ENCODE measurements at regions not wholly inside any gene's neighbourhood (a gene's known extent, or its start where the extent isn't known, plus 50 kb on each side); places are given as distances from the start of the nearest gene placed in this dataset.
"Not testable (repeated sequence)": the region's sequence is repeated elsewhere in the genome, so short reads cannot be mapped to it uniquely, and the experiment has no call there.

DNA sequence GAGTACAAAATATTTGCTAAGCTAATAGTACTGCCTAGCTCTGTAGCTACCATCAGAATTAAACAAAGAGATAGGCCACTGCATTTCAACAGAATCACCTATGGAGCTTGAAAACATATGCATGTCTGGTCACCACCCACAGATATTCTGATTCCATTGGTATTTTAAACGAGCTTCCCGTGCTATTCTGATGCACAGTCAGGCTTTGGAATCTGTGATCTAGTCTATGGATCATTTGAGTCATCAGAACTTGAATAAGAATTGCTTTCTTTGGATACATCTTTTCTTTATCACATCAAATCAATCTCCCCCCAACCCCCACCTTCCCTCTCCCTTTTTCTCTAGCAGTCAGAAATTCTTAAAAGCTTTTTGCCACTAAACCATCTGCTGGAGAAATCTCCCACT is 124.7 kb downstream of the NPIPB5 start:
- H3K27me3 ChIP-seq = peaks cover 16% of the 10 kb centered on the region
- TF ChIP-seq EP300 (IDR thresholded peaks at IDR 0.05; ENCODE audit: low read depth) (no peak), POLR2AphosphoS5 (IDR thresholded peaks at IDR 0.05) (no peak)
- H3K36me3 ChIP-seq = no peaks in the 10 kb centered on the region
- in situ Hi-C loops (cut with MboI; ENCODE audit: low pct_ligation_motif_present in 1 of 4, low pct_unique_long_range_greater_than_20kb in 1 of 4, low sequenced_read_pairs in 3 of 4) = loop anchor here in 1 of 4 donors (25.0 kb wide), 2 partner anchors 223 to 298 kb away; no protein-coding TSS in a partner anchor
- intact Hi-C loops (cut with DNase I; ENCODE audit: low total_unique reads) = no loop called here
- WGBS, 2 donors (ENCODE audit: low coverage in 1 of 2) = 21 to 28% methylated on average over 2 of the region's 2 CpGs
- DNase-seq = no peak
- H3K9me3 ChIP-seq = peaks cover 0 to 4% of the 10 kb centered on the region in 2 donors
- no peaks in the 10 kb centered on the region for H3K4me1 ChIP-seq
- no peak overlapping the region for H3K27ac ChIP-seq
- no peak overlapping the region for H3K4me3 ChIP-seq

DNA sequence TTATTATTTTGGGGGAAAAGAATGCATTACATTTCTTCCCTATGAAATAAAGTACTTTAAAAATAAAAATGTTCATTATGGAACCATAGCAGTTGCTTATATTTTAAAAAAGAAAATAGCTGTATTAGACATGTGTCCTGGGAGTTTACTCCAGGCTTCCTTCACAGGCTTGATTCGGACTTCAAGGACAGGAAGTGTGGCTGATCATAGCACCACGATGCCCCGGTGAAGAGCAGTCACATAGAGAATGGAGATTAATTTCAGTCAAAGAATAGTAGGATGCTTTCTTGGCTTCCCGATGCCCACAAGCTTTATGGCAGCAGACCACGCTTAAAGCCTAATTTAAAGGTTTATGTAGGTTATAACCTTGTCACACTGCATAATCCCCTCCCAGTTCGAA is 125.1 kb downstream of the NPIPB5 start:
- intact Hi-C loops (cut with DNase I; ENCODE audit: low total_unique reads) (no loop called here), in situ Hi-C loops (cut with MboI; ENCODE audit: low pct_ligation_motif_present in 1 of 4, low pct_unique_long_range_greater_than_20kb in 1 of 4, low sequenced_read_pairs in 3 of 4) (loop anchor here in 1 of 4 donors (25.0 kb wide), 2 partner anchors 224 to 298 kb away; no protein-coding TSS in a partner anchor)
- H3K36me3 ChIP-seq = no peaks in the 10 kb centered on the region
- H3K9me3 ChIP-seq = peaks cover 0 to 4% of the 10 kb centered on the region in 2 donors
- DNase-seq = no peak
- 39 to 51% methylated on average over 6 of the region's 6 CpGs for WGBS, 2 donors (ENCODE audit: low coverage in 1 of 2)
- no peak for TF ChIP-seq EP300 (IDR thresholded peaks at IDR 0.05; ENCODE audit: low read depth)
- TF ChIP-seq POLR2A (IDR thresholded peaks at IDR 0.05) = no peak
- H3K4me3 ChIP-seq = no peak overlapping the region
- H3K27ac ChIP-seq = no peak overlapping the region
- H3K4me1 ChIP-seq = no peaks in the 10 kb centered on the region
- peaks cover 16% of the 10 kb centered on the region for H3K27me3 ChIP-seq

DNA sequence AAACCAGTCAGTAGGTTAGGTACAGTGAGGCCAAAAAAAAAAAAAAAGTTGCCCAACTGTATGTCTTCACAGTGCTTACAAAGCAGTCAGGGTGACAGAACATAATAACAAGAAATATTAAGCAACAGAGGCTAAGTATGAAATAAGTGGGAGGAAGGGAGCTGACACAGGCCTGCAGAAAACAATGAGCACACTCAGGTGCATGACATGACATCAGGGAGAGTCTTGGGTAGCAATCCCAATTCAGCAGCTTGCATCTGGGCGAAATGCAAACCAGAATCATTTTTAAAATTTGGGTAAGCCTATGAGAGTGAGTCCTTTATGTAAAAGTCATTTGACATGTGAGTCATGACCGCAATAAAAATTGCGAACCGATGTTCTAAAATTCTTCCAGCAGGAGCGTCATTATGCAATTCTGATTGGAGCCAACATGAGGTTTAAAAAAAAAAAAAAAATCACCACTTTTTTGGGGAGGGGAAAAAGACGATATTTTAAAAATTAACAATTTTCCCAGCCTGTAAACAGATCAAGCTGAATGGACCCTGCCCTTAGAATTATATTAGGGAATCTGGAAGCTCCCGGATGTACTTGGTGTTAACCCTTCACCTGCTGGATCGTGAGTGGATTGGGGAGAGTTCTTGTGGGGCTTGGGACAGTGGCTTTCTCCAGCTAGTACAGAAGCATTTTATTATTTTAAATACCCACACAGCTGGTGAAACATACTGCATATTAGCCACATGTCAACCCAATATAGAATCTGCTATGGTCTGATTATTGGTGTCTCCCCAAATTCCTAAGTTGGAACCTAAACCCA is 127.9 kb downstream of the NPIPB5 start:
- Histone ChIP-seq H3K9me3 (peaks cover 0 to 4% of the 10 kb centered on the region in 2 donors), H3K27ac (peak overlapping the region in 1 of 4 donors; percentile 4), H3K27me3 (peaks cover 23% of the 10 kb centered on the region), H3K4me3 (no peak overlapping the region), H3K4me1 (no peaks in the 10 kb centered on the region), H3K36me3 (no peaks in the 10 kb centered on the region)
- DNase-seq = no peak
- TF ChIP-seq, protein P1, sequence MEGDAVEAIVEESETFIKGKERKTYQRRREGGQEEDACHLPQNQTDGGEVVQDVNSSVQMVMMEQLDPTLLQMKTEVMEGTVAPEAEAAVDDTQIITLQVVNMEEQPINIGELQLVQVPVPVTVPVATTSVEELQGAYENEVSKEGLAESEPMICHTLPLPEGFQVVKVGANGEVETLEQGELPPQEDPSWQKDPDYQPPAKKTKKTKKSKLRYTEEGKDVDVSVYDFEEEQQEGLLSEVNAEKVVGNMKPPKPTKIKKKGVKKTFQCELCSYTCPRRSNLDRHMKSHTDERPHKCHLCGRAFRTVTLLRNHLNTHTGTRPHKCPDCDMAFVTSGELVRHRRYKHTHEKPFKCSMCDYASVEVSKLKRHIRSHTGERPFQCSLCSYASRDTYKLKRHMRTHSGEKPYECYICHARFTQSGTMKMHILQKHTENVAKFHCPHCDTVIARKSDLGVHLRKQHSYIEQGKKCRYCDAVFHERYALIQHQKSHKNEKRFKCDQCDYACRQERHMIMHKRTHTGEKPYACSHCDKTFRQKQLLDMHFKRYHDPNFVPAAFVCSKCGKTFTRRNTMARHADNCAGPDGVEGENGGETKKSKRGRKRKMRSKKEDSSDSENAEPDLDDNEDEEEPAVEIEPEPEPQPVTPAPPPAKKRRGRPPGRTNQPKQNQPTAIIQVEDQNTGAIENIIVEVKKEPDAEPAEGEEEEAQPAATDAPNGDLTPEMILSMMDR (IDR thresholded peaks at IDR 0.05) = no peak
- TF ChIP-seq POLR2AphosphoS5 (IDR thresholded peaks at IDR 0.05) (peak in 1 of 3 donors; percentile 39), POLR2A (IDR thresholded peaks at IDR 0.05) (no peak)
- WGBS, 2 donors (ENCODE audit: low coverage in 1 of 2) = 43 to 48% methylated on average over 8 of the region's 8 CpGs
- intact Hi-C loops (cut with DNase I; ENCODE audit: low total_unique reads) (no loop called here), in situ Hi-C loops (cut with MboI; ENCODE audit: low pct_ligation_motif_present in 1 of 4, low pct_unique_long_range_greater_than_20kb in 1 of 4, low sequenced_read_pairs in 3 of 4) (loop anchor here in 1 of 4 donors (25.0 kb wide), 2 partner anchors 226 to 301 kb away; no protein-coding TSS in a partner anchor)

DNA sequence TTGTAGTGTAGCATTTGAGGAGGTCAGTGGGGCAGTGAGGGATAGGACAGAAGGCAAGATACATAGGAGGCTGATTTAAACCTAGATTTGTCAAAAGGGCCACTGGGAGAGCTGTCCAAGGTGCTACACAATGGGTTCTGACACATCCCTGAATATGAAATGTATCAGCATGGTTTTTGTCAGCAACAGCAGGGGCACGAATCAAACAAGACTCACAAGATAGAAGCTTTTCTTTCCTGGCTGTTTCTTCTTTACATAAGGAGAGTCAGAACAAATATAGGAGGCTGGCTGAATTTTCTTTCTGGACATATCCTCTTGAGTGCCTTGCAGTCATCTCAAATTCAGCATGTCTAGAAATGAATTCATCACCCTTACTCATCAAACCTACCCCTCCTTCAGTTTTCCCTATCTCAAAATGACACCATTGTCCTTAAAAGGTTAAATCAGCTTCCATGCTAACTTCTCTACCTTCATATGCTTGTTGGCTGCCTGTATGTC is 130.5 kb downstream of the NPIPB5 start:
- no peak overlapping the region for H3K4me3 ChIP-seq
- in situ Hi-C loops (cut with MboI; ENCODE audit: low pct_ligation_motif_present in 1 of 4, low pct_unique_long_range_greater_than_20kb in 1 of 4, low sequenced_read_pairs in 3 of 4) (loop anchor here in 1 of 4 donors (25.0 kb wide), 2 partner anchors 229 to 304 kb away; no protein-coding TSS in a partner anchor), intact Hi-C loops (cut with DNase I; ENCODE audit: low total_unique reads) (no loop called here)
- no peak for DNase-seq
- 9 to 27% methylated on average over 1 of the region's 1 CpG for WGBS, 2 donors (ENCODE audit: low coverage in 1 of 2)
- no peaks in the 10 kb centered on the region for H3K4me1 ChIP-seq
- TF ChIP-seq POLR2AphosphoS5 (IDR thresholded peaks at IDR 0.05) (no peak), POLR2A (IDR thresholded peaks at IDR 0.05) (no peak), EP300 (IDR thresholded peaks at IDR 0.05; ENCODE audit: low read depth) (no peak)
- TF ChIP-seq, protein P1 (IDR thresholded peaks at IDR 0.05) = no peak
- H3K27me3 ChIP-seq = peaks cover 17% of the 10 kb centered on the region
- no peaks in the 10 kb centered on the region for H3K36me3 ChIP-seq
- H3K27ac ChIP-seq = no peak overlapping the region
- peaks cover 0 to 4% of the 10 kb centered on the region in 2 donors for H3K9me3 ChIP-seq

DNA sequence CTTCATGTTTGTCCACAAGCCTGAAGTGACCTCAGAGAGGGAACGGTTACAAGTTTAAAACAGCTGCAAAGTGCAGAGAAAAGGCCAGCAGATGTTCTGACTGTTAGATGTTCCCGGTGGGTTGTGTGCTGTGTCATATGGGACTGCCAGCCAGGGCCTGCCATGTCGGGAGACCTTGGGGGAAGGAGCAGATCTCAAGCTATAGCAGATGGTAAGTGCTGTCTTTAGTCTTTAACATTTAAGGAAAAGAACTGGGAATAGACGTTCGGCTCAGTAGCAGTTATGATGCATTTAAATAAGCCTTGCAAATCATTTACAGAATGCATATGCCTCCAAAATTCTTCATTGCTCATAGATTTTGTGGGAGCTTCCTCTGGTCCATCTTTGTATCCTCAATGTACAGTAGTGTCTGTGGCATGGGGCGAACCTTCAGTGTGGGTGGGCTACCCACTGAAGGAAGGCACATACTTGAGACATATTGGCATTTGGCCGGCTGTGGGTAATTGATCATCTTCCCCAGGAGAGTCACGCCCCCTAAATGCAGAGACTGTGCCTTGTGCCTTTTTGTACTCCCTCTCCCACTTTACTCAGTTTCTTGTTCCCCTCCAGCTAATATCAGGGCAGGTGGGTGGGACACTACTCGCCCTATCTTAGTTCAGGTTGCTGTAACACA is 131.9 kb downstream of the NPIPB5 start:
- TF ChIP-seq EP300 (IDR thresholded peaks at IDR 0.05; ENCODE audit: low read depth) = no peak
- TF ChIP-seq POLR2AphosphoS5 (IDR thresholded peaks at IDR 0.05) = no peak
- TF ChIP-seq, protein P1 (IDR thresholded peaks at IDR 0.05) = no peak
- TF ChIP-seq POLR2A (IDR thresholded peaks at IDR 0.05) = no peak
- Histone ChIP-seq H3K36me3 (no peaks in the 10 kb centered on the region), H3K9me3 (no peaks in the 10 kb centered on the region), H3K27me3 (peaks cover 25% of the 10 kb centered on the region), H3K4me1 (no peaks in the 10 kb centered on the region), H3K4me3 (no peak overlapping the region), H3K27ac (no peak overlapping the region)
- intact Hi-C loops (cut with DNase I; ENCODE audit: low total_unique reads) = no loop called here
- WGBS, 2 donors (ENCODE audit: low coverage in 1 of 2) = 50 to 62% methylated on average over 8 to 9 of the region's 9 CpGs
- in situ Hi-C loops (cut with MboI; ENCODE audit: low pct_ligation_motif_present in 1 of 4, low pct_unique_long_range_greater_than_20kb in 1 of 4, low sequenced_read_pairs in 3 of 4) = loop anchor here in 1 of 4 donors (25.0 kb wide), 2 partner anchors 230 to 305 kb away; no protein-coding TSS in a partner anchor
- no peak for DNase-seq

DNA sequence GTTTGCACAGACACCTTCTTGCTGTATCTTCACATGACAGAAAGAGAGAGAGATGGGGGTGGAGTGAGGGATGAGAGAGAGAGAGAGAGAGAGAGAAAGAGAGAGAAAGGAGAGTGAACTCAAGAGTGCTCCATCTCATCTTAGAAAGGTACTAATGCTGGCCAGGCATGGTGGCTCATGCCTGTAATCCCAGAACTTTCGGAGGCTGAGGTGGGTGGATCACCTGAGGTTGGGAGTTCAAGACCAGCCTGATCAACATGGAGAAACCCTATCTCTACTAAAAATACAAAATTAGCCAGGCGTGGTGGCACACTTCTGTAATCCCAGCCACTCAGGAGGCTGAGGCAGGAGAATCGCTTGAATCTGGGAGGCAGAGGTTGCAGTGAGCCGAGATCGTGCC is 132.5 kb downstream of the NPIPB5 start:
- H3K9me3 ChIP-seq; H3K27ac ChIP-seq; H3K36me3 ChIP-seq; intact Hi-C loops (cut with DNase I; ENCODE audit: low total_unique reads); H3K4me1 ChIP-seq; DNase-seq; H3K4me3 ChIP-seq: not testable (repeated sequence)
- WGBS, 2 donors (ENCODE audit: low coverage in 1 of 2) = 88 to 90% methylated on average over 5 of the region's 5 CpGs
- in situ Hi-C loops (cut with MboI; ENCODE audit: low pct_ligation_motif_present in 1 of 4, low pct_unique_long_range_greater_than_20kb in 1 of 4, low sequenced_read_pairs in 3 of 4) = loop anchor here in 1 of 4 donors (25.0 kb wide), 2 partner anchors 231 to 306 kb away; no protein-coding TSS in a partner anchor
- H3K27me3 ChIP-seq = peaks cover 28% of the 10 kb centered on the region
